AG04449 (cell line): ENCODE measurements at regions not wholly inside any gene's neighbourhood (a gene's known extent, or its start where the extent isn't known, plus 50 kb on each side); places are given as distances from the start of the nearest gene placed in this dataset.

Experiments used
- CTCF ChIA-PET: fragments of 350-600 bp; formaldehyde crosslinking; extraction: SDS; loops from one replicate; lab custom pipeline; 2021; ENCODE audit warnings: antibody characterized with exemption; lab: Yijun Ruan, JAX
- POLR2A ChIA-PET: fragments of 400-600, 350-600 bp; formaldehyde crosslinking; extraction: SDS; loops from one replicate; lab custom pipeline; 2020; ENCODE audit warnings: antibody characterized with exemption, inconsistent platforms; lab: Yijun Ruan, JAX
- DNase-seq: peaks from one replicate; pipeline ENCODE4 v3.0.0-alpha.2; 2010; ENCODE audit warnings: low read depth, low spot score
- H3K4me3 ChIP-seq: 2 replicates; pipeline ENCODE4 v1.5.1; 2011; ENCODE audit warnings: low read depth, mild to moderate bottlenecking, control low read depth, low read length
- TF ChIP-seq, protein P1 (sequence below): IDR thresholded peaks from one replicate; pipeline ENCODE4 v1.5.1; 2011; ENCODE audit warnings: mild to moderate bottlenecking, moderate library complexity, low read length, control low read depth, inconsistent platforms; ENCODE audit not compliant: insufficient read depth; ENCODE audit errors: missing control alignments

DNA sequence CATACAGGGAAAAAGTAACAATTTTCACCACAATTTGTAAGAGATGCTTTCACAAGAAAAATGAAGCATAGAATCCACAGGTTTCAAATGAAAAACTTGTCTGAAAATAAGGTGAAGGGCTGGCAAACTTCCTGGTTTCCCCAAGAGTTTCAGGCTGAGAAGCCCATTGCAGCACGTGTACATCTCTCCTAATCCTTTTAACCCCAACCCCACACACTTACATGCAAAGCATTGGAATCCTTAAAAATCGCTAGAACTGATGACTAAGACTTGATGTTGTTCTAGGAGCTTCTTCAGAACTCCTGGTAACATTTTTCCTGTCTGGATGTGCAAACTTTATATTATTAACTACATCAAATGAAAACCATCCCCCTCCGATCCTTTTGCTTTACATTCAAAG is 317.8 kb upstream of the RGMB start:
- CTCF ChIA-PET = interaction anchor here (0.8 to 5.4 kb wide), 4 partner anchors 12 to 317 kb away, joined by 3 to 68 read pairs (median 7); partner anchors contain the start of gene RGMB
- DNase-seq = no peak
- POLR2A ChIA-PET = interaction anchor here (1.2 to 2.3 kb wide), 2 partner anchors 183 to 314 kb away, joined by 3 to 19 read pairs; no protein-coding TSS in a partner anchor
- TF ChIP-seq, protein P1, sequence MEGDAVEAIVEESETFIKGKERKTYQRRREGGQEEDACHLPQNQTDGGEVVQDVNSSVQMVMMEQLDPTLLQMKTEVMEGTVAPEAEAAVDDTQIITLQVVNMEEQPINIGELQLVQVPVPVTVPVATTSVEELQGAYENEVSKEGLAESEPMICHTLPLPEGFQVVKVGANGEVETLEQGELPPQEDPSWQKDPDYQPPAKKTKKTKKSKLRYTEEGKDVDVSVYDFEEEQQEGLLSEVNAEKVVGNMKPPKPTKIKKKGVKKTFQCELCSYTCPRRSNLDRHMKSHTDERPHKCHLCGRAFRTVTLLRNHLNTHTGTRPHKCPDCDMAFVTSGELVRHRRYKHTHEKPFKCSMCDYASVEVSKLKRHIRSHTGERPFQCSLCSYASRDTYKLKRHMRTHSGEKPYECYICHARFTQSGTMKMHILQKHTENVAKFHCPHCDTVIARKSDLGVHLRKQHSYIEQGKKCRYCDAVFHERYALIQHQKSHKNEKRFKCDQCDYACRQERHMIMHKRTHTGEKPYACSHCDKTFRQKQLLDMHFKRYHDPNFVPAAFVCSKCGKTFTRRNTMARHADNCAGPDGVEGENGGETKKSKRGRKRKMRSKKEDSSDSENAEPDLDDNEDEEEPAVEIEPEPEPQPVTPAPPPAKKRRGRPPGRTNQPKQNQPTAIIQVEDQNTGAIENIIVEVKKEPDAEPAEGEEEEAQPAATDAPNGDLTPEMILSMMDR = no peak
- no peak overlapping the region for H3K4me3 ChIP-seq

DNA sequence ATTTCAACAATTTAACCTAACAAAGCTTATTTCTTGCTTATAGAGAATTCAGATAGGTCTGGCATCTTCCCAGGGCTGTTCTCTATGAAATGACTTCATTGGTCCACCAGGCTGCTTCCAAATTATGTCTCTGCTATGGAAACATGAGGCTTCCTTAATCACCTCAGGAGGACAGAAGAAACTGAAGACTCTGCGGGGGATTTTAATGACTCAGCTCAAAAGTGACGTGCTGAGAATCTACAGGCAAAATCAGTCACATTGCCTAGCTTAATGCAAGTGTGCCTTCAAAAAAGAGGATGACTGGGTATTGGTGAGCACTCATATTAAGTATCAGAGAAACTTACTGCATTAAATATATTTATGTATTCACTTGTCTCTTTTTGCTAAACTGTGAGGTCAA is 315.5 kb upstream of the RGMB start:
- POLR2A ChIA-PET = interaction anchor here (0.9 to 2.8 kb wide), 5 partner anchors 10 to 312 kb away, joined by 3 to 30 read pairs (median 4); no protein-coding TSS in a partner anchor
- DNase-seq = peak; percentile 76
- CTCF ChIA-PET = interaction anchor here (0.5 to 5.4 kb wide), 9 partner anchors 10 to 314 kb away, joined by 3 to 68 read pairs (median 3); no protein-coding TSS in a partner anchor
- TF ChIP-seq, protein P1 = no peak
- no peak overlapping the region for H3K4me3 ChIP-seq

DNA sequence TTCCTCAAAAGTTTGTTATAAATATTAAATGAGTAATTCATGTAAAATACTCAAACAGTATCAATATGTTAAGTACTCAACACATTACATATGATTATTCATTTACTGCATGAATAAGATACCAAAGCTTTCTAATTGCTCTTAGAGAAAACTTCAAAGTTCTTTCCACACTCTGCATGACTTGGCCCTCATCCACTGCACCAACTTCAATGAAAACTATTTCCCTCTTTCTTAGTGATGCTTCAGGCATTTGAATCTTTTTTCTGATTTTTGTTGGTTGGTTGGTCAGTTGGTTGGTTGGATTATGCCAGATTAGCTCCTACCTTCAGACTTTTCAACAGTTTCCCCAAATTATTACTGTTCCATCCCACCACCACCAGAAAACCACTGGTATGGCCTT is 314.7 kb upstream of the RGMB start:
- no peak overlapping the region for H3K4me3 ChIP-seq
- TF ChIP-seq, protein P1 = no peak
- ChIA-PET POLR2A (interaction anchor here (0.9 to 2.8 kb wide), 4 partner anchors 10 to 311 kb away, joined by 3 to 30 read pairs (median 4); no protein-coding TSS in a partner anchor), CTCF (interaction anchor here (0.8 to 5.4 kb wide), 5 partner anchors 9 to 314 kb away, joined by 3 to 68 read pairs (median 3); no protein-coding TSS in a partner anchor)
- DNase-seq = no peak

DNA sequence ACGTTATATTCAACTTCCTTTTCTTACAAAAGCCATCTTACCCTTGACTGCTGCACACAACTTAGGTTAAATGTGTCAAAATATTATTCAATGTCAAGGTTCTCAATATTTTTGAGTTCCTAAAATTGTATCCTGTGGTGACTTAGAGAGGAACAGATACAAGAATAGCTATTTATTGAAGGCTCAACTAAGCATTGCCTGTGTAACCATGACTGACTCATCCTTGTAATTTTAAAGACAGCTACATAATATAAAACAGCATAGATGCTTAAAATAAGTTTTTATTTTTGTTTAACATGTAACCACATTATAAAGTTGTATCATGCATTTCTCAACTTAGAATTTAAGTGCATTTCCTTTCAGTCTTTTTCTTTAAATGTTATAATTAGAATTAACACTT is 312.9 kb upstream of the RGMB start:
- H3K4me3 ChIP-seq = no peak overlapping the region
- POLR2A ChIA-PET = no interaction called here
- CTCF ChIA-PET = interaction anchor here (0.8 kb wide), 1 partner anchor 308 kb away, joined by 3 read pairs; no protein-coding TSS in a partner anchor
- DNase-seq = no peak
- TF ChIP-seq, protein P1 = no peak

DNA sequence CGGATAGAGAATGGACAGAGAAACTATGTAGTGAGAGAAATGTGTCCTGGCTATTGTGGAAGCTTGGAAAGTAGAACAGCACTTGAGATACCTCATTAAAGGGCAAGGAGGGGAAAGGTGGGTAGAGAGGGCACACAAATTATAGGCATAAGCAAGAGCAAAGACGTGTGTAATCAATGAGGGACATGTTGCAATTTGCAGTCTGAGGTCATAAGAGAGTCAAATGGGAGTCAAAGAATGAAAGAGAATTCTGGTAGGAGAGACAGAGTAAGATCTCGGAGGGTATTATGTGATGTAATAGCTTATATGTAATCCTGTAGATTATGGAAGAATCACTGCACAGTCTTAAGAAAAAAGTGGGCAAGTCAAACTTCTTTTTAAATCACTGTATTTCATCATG is 312.0 kb upstream of the RGMB start:
- no peak overlapping the region for H3K4me3 ChIP-seq
- ChIA-PET POLR2A (no interaction called here), CTCF (no interaction called here)
- DNase-seq = no peak
- TF ChIP-seq, protein P1 = no peak

DNA sequence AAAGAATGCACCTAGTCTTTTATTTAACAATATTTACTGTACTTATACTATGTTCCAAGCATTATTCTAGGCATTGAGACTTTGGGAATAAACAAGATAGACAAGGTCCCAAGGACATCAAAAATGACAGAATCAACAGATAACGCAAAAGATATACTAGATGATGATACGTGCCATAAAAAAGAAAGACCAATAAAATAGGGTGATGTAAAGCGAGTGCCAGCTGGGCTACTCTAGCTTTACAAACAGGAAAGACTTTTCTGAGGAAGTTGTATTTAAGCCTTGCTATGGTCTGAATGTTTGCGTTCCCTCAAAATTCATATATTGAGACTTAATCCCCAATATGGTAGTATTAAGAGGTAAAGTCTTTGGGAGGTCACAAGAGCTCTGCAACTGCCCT is 310.2 kb upstream of the RGMB start:
- TF ChIP-seq, protein P1 = no peak
- no peak overlapping the region for H3K4me3 ChIP-seq
- ChIA-PET CTCF (no interaction called here), POLR2A (no interaction called here)
- DNase-seq = no peak
